NCI-H524 (cell line): ENCODE measurements at regions not wholly inside any gene's neighbourhood (a gene's known extent, or its start where the extent isn't known, plus 50 kb on each side); places are given as distances from the start of the nearest gene placed in this dataset.
A peak's percentile ranks its signal among the peaks of the same experiment; 100 is the strongest.

ENCODE experiments used
- DNase-seq, 2 experiments: peaks; one replicate each; lab custom pipeline; 2025; lab: John Stamatoyannopoulos, UW

GRCh38 chr22:47286590-47286989, 524.1 kb downstream of the TBC1D22A start:
- DNase-seq: no peak

DNA sequence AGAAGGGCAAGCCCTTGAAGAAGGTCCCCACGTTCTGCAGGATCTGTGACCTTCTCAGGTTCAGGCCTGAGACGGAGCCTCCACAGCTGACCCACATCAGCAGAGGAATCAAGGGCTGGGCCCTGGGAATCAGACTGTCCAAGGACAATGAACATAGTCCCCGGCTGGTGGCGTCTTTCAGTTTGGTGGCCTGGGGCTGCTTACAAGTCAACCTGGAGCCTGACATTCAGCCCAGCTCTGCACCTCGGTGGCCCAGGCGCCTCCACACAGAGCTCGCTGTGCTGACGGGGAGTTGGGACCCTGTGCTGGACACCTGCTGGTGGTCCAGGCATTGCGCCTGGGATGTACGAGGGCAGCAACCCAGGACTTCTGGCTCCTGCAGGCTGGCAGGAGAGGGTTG, 523.5 kb downstream of the TBC1D22A start:
- no peak for DNase-seq

DNA sequence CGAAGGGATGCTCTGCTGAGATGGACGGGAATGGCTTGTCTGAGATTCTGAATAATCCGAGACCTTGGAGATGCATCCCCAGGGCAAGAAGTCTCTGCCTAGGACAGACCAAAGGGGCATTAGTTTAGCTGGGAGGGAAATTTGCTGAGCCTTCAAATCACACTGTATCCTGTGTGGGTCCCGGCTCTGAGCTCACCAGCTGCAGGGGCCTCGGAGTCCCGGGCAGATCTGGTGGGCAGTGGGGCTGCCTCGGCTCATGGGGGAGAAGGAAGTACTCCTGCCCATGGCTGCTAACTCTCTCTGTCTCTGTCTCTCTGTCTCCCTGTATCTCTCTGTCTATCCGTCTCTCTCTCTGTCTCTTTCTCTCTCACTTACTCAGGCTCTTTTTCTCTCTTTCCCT, 522.4 kb downstream of the TBC1D22A start:
- no peak for DNase-seq

- DNase-seq: no peak
These were observed 521.9 kb downstream of the TBC1D22A start for GRCh38 chr22:47284360-47284759.

DNA sequence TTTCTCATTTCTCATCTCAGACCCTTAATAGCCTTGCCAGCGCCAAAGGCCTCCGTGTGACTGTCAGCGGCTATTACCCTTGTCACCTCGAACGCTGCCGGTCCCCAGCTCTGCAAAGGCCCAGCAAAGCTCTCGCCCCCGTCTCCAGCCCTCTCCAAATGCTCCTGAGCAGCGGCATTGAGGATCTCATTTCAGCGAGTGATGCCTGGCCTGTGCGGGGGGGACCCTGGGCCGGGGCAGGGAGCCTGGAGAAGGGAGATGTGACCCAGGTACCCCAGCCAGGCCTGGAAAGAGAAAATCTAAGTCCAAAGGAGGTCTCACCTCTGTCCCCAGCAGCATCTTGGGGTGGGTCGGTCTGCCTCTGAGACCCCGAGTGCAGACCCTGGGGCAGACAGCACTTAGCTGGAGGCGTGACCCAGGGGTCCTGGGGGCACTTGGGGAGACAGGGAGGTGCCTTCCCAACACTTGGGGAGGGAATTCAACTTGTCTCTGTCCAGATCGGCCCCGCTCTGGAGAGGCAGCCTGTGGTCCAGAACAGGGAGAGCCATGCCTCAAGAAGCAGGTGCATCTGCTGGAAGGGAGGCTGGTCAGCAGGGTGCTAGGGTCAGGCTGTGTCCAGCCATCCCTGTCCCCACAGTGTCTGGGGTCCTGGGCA, 521.3 kb downstream of the TBC1D22A start:
- DNase-seq: no peak

- no peak for DNase-seq
These were observed 520.4 kb downstream of the TBC1D22A start for GRCh38 chr22:47282851-47283250.

DNA sequence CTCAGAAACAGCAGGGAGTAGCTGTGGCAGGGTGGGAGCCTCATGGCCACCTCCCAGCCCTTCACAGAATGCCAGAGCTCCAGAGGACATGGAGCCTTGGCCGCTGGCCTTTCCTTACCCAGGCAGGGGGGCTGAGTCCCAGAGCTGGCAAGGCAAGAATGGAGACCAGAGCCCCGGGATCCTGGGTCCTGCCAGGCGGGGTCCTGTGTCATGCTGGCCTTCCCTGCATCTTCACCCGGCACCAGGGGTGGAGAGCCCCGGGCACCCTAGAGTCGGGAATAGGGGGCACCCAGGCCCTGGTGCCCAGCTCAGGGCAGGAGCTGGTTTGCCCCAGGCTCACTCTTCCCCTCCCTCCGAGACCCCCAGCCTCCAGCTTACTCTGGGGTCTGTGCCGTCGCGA, 519.9 kb downstream of the TBC1D22A start:
- DNase-seq: no peak

GRCh38 chr22:47281126-47282106, 519.0 kb downstream of the TBC1D22A start:
- DNase-seq: no peak

DNA sequence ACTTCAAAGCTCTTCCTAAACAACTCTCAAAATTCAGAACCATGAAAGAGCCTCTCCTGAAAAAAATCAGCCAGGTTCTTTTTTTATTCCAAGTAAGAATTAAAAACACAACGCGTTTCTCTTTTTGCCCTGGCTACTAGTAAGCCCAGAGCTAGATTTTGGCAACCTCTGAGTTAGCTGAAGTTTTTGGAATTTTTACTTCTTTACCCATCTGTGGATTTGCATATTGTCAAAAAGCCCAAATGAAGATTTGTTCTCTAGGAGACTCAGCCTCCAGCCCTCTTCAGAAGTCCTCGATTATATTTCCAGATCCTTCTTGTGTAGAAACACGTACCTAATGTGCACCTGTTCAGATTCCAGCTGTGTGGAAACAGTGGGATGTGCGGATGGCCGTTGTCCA, 517.9 kb downstream of the TBC1D22A start:
- no peak for DNase-seq

- no peak for DNase-seq
These were observed 517.3 kb downstream of the TBC1D22A start for GRCh38 chr22:47279746-47280145.

DNA sequence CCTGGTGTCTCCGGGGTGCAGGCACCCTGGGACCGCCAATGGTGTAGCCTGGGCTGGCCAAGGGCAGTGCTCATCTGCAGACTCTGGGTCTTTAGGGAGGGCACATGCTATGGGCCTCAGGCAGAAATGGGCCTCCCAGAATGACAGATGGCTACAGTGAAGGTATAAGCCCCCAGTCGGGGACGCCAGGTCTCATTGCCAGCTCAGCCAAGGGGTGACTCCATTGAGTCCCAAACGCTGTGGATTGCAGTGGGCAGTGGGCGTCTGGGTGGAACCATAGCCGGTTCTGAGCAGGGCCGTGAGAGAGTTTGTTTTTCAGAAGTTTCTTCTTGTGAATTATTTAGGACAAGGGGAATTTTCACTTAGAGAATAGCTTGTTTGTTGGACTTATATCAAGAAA, 516.9 kb downstream of the TBC1D22A start:
- DNase-seq: peak in 1 of 2 experiments; percentile 7

DNA sequence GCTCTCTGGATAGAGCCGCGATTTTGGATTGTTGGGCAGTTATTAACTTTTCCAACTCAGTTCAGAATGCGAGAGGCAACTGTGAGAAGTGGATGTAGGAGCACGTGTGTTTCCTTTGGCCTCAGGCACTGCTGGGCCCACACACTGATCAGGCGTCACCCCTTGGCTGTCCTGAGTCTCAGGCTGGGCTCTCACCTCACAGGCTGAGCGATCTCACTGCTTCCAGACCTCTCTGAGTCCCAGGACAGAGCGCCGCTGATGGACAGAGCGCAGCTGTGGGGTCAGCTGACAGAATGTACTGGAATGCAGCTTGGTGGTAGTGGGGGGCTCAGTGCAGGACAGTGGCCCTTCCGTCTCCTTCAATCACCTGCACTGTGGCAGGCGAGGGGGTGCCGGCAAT, 516.2 kb downstream of the TBC1D22A start:
- no peak for DNase-seq

- no peak for DNase-seq
These were observed 515.1 kb downstream of the TBC1D22A start for GRCh38 chr22:47277531-47277930.

DNA sequence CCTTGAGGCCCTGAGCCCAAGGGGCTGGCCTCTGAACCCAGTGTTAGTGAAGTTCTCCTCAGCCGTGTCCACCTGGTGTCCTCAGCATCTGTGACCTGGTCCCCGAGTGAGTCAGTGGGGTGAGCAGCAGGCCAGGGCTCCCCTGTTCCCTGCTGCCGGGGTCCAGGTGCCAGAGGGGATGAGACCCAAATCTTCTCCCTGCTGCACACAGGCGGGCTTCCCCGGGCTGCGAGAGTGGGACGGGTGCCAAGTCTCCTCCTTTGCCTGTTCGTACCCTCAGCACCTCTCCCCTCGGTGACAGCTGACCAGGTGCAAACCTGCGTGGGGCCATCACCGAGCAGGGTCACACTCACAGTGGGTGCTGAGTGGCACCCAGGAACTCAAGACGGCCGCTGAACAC, 514.5 kb downstream of the TBC1D22A start:
- DNase-seq: no peak

- no peak for DNase-seq
These were observed 514.0 kb downstream of the TBC1D22A start for GRCh38 chr22:47276450-47276820.

GRCh38 chr22:47275605-47276449, 513.4 kb downstream of the TBC1D22A start:
- peak in 1 of 2 experiments; percentile 32 for DNase-seq

DNA sequence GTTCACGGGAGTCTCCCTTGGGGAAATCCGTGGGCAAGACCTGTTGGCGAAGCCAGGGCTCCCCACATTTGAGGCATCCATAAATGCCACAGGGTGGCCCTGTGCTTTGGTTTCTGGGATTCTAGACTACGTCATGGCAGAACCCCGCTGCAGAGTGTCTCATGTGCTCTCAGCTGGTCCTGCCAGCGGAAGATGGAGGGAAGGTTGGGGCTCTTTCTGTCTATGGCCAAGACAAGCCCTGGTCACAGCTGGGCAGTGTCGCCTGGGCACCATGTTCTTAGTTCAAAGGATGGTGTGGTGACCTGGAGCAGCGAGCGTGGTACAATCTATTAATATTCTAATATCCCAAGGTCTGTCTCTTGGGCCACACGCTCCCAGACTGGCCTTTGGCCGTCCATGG, 511.7 kb downstream of the TBC1D22A start:
- DNase-seq: no peak

GRCh38 chr22:47270463-47271135, 508.1 kb downstream of the TBC1D22A start:
- no peak for DNase-seq

GRCh38 chr22:47269516-47270088, 507.2 kb downstream of the TBC1D22A start:
- no peak for DNase-seq

- no peak for DNase-seq
These were observed 505.2 kb downstream of the TBC1D22A start for GRCh38 chr22:47267513-47268282.

DNA sequence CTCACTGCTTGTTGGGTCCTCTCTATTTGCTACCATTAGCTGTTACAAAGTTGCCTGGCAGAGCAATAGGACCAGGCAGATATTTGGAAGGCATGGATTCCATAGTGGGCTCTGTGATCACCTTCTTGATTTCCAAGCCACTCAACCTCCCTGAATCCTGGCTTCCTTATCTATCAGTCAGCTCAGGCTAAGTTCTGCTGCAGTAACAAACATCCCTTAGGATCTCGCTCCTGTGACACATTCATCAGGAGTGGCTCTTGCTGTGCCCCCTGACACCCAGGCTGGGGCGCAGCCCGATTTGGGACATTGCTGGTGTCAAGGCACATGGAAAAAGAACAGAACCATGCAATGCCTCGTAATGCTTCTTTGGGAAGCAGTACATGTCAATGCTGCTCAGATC, 503.9 kb downstream of the TBC1D22A start:
- DNase-seq: no peak
